ENCODE measurements at regions not wholly inside any gene's neighbourhood (a gene's known extent, or its start where the extent isn't known, plus 50 kb on each side); places are given as distances from the start of the nearest gene placed in this dataset.

DNA sequence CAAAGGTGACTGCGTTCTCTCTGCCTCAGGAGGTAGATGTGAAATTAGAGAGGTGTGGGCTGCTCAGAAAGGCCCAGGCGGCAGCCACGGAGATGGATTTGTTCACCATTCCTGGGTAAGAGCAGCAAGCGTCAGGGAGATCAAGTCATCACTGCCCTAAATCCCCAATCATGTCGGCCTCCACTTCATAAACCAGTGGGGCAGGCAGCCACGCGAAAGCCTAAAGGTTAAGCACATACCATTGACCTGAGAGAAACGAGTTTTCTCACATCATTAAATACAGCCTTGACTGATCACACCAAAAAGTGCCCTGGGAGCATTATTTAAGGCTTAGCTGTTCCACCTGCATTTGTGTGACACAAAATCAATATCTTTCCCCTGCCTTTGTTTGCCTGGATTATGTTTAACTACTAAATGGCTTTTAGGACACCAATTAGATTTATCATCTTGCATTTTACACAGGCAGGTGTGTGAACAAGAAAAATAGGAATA is 50.7 kb upstream of the FOXB1 start:
- H3K9ac ChIP-seq (ENCODE audit: low read depth, low read length), result no peak overlapping the region
- H3K27ac ChIP-seq (ENCODE audit: low read depth, low read length), result no peak overlapping the region
- H3K4me1 ChIP-seq (ENCODE audit: insufficient read depth, low read length), result peaks cover 10% of the 10 kb centered on the region
- WGBS, result 61% methylated on average over 8 of the region's 8 CpGs
- H3K9me3 ChIP-seq (ENCODE audit: insufficient read depth, low read depth, low read length), result peaks cover 7% of the 10 kb centered on the region; the same call in 1 of the 2 replicates
- no peak overlapping the region for H3K4me3 ChIP-seq (ENCODE audit: low read length)
- H3K36me3 ChIP-seq (ENCODE audit: insufficient read depth, low read length), result no peaks in the 10 kb centered on the region
- H3K27me3 ChIP-seq (ENCODE audit: insufficient read depth, low read length), result no peaks in the 10 kb centered on the region

DNA sequence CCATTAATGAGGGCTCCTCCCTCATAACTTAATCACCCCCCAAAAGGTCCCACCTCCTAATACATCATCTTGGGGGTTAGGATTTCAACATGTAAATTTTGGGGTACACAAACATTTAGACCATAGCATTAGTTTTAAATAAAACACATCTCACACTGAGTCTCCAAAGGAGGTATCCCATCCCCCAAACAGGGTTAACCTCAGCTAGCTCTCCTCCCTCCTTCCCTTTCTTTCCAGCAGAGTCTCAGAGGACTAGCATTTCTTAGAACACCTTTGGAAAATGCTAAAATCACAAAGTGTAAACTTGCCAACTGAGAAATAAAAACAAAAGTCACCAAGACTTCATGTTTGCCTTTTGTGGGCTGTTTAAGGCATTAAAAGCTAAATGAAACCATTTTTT is 51.2 kb upstream of the FOXB1 start:
- no peak overlapping the region for H3K27ac ChIP-seq (ENCODE audit: low read depth, low read length)
- H3K27me3 ChIP-seq (ENCODE audit: insufficient read depth, low read length), result no peaks in the 10 kb centered on the region

DNA sequence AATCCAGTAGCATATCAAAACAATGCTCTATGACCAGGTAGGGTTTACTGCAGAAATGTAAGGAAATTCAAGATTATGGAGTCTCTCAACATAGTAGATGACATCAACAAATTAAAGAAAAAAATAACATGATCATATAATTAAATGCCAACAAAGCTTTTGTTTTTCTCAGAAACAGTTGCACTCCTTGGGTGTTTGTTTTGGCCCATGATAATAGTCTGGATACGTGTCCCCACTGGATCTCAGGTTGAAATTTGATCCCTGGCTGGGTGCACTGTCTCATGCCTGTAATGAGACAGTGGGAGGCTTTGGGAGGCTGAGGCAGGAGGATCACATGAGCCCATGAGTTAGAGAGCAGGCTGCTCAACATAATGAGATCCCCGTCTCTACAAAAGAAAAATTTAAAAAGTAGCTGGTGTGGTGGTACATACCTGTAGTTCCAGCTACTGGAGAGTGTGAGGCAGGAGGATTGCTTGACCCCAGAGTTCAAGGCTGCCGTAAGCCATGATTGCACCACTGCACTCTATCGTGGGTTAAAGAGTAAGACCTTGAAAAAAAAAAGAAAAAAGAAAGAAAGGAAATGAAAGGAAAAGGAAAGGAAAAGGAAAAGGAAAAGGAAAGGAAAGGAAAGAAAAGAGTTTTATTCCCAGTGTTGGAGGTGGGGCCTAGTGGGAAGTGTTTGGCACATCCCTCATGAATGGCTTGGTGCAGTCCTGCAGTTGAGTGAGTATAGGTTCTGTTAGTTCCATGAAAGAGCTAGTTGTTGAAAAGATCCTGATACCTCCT is 53.3 kb upstream of the FOXB1 start:
- no peaks in the 10 kb centered on the region for H3K36me3 ChIP-seq (ENCODE audit: insufficient read depth, low read length)
- H3K9ac ChIP-seq (ENCODE audit: low read depth, low read length), result no peak overlapping the region
- H3K4me1 ChIP-seq (ENCODE audit: insufficient read depth, low read length), result peaks cover 10% of the 10 kb centered on the region
- no peak overlapping the region for H3K27ac ChIP-seq (ENCODE audit: low read depth, low read length)
- WGBS, result 88% methylated on average over 4 of the region's 4 CpGs
- no peaks in the 10 kb centered on the region for H3K27me3 ChIP-seq (ENCODE audit: insufficient read depth, low read length)
- no peaks in the 10 kb centered on the region; the same call in 1 of the 2 replicates for H3K9me3 ChIP-seq (ENCODE audit: insufficient read depth, low read depth, low read length)
- no peak overlapping the region for H3K4me3 ChIP-seq (ENCODE audit: low read length)

More for the DNA sequence above, 51.2 kb upstream of the FOXB1 start:
- peaks cover 10% of the 10 kb centered on the region for H3K4me1 ChIP-seq (ENCODE audit: insufficient read depth, low read length)
- no peak overlapping the region for H3K9ac ChIP-seq (ENCODE audit: low read depth, low read length)
- H3K4me3 ChIP-seq (ENCODE audit: low read length), result no peak overlapping the region
- H3K36me3 ChIP-seq (ENCODE audit: insufficient read depth, low read length), result no peaks in the 10 kb centered on the region
- peaks cover 3% of the 10 kb centered on the region; the same call in 1 of the 2 replicates for H3K9me3 ChIP-seq (ENCODE audit: insufficient read depth, low read depth, low read length)

DNA sequence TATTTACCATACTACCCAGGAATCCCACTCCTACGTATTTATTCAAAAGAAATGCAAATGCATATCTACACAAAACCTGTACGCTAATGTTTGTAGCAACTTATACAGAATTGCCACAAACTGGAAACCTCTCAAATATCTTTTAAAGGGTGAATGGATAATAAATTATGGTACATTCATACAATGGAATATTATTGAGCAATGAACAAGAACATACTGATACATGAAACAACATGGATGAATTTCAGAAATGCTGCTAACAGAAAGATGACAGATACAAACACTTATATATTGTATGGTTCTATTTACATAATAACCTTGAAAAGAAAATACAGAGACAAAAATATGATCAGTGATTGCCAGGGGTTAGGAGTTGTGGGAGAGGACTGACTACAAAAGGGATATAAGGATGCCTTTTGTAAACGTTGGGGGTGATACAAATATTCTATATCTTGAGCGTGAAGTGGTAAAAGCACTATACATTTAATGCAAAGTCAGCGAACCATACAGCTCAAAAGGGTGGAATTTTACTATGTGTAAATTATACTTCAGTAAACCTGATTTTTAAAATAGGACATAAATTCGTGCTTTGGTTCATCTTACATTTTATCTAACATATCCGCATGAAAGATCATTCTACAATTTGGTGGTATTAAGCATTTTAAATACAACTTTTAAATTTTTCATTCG is 55.0 kb upstream of the FOXB1 start:
- Histone ChIP-seq H3K9me3 (ENCODE audit: insufficient read depth, low read depth, low read length) (no peaks in the 10 kb centered on the region), H3K27ac (ENCODE audit: low read depth, low read length) (no peak overlapping the region), H3K4me1 (ENCODE audit: insufficient read depth, low read length) (peaks cover 10% of the 10 kb centered on the region), H3K9ac (ENCODE audit: low read depth, low read length) (no peak overlapping the region), H3K36me3 (ENCODE audit: insufficient read depth, low read length) (no peaks in the 10 kb centered on the region), H3K27me3 (ENCODE audit: insufficient read depth, low read length) (no peaks in the 10 kb centered on the region), H3K4me3 (ENCODE audit: low read length) (no peak overlapping the region)
- WGBS, result 95% methylated on average over 4 of the region's 8 CpGs

DNA sequence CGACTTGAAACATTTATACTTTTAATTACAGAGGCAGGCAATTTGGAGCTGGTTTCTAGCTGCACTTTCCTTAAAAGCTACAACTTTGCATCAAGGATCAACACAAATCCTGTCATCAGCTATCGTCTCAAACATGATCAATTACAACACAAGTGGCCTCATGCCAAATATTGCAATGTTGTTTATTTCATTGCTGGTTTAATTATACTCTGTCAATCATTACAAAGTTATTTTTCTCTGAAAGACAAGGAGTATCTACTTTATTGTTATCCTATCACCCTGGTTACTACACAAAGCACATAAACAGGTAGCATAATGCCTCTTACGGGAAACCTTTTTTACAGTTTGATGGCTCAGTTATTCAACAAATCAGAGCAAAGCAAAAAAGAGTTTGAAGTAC is 58.0 kb upstream of the FOXB1 start:
- no peaks in the 10 kb centered on the region for H3K36me3 ChIP-seq (ENCODE audit: insufficient read depth, low read length)
- H3K4me3 ChIP-seq (ENCODE audit: low read length), result no peak overlapping the region
- no peaks in the 10 kb centered on the region for H3K9me3 ChIP-seq (ENCODE audit: insufficient read depth, low read depth, low read length)
- H3K9ac ChIP-seq (ENCODE audit: low read depth, low read length), result no peak overlapping the region
- H3K4me1 ChIP-seq (ENCODE audit: insufficient read depth, low read length), result peaks cover 18% of the 10 kb centered on the region
- H3K27me3 ChIP-seq (ENCODE audit: insufficient read depth, low read length), result no peaks in the 10 kb centered on the region
- H3K27ac ChIP-seq (ENCODE audit: low read depth, low read length), result no peak overlapping the region
- WGBS, result 88% methylated on average over 3 of the region's 3 CpGs

DNA sequence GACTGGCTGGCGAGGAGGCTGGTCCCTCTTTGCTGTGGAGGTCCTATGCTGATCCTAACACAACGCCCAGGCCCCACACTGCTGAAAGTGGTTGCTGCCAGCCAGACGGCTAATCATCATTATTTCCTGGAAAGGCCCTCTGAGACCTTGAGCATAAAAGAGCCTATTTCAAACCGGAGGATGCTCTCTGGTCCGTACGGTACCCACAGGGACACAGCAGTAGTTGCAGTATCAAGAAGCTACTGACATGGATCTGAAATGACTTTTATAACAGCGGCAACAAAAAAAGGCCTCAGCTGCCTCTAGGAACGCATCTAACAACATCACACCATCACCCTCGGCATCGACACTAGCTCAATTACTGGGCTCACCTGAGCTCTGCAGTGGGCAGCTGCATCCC is 59.1 kb upstream of the FOXB1 start:
- H3K36me3 ChIP-seq (ENCODE audit: insufficient read depth, low read length), result no peaks in the 10 kb centered on the region
- H3K27ac ChIP-seq (ENCODE audit: low read depth, low read length), result no peak overlapping the region
- 94% methylated on average over 10 of the region's 10 CpGs for WGBS
- peaks cover 26% of the 10 kb centered on the region for H3K4me1 ChIP-seq (ENCODE audit: insufficient read depth, low read length)
- no peak overlapping the region for H3K4me3 ChIP-seq (ENCODE audit: low read length)
- no peak overlapping the region for H3K9ac ChIP-seq (ENCODE audit: low read depth, low read length)
- no peaks in the 10 kb centered on the region for H3K27me3 ChIP-seq (ENCODE audit: insufficient read depth, low read length)
- no peaks in the 10 kb centered on the region for H3K9me3 ChIP-seq (ENCODE audit: insufficient read depth, low read depth, low read length)

DNA sequence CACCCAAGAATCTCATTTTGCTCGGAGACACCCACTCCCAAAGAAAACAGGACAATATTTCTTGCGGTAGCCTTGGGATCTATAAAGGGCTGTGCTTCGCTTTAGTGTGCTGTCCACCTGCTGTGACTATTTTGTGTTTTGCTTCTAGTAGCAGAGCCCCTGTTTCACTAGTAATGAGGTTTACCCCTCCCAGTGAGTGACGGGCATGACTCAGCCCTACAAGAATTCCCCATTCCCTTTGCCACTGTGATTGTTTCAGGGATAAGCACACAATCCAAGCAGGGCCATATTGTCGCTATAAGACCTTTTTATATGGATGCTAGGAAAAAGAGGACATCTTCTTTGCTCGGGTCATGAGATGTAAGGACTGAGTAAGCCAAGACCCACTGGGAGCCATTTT is 62.5 kb upstream of the FOXB1 start:
- Histone ChIP-seq H3K9ac (ENCODE audit: low read depth, low read length) (peak overlapping the region; percentile 10; the same call in 1 of the 2 replicates), H3K27me3 (ENCODE audit: insufficient read depth, low read length) (no peaks in the 10 kb centered on the region), H3K4me3 (ENCODE audit: low read length) (no peak overlapping the region), H3K27ac (ENCODE audit: low read depth, low read length) (peak overlapping the region; percentile 54), H3K4me1 (ENCODE audit: insufficient read depth, low read length) (peaks cover 30% of the 10 kb centered on the region), H3K9me3 (ENCODE audit: insufficient read depth, low read depth, low read length) (no peaks in the 10 kb centered on the region), H3K36me3 (ENCODE audit: insufficient read depth, low read length) (no peaks in the 10 kb centered on the region)
- WGBS, result 70% methylated on average over 6 of the region's 6 CpGs

DNA sequence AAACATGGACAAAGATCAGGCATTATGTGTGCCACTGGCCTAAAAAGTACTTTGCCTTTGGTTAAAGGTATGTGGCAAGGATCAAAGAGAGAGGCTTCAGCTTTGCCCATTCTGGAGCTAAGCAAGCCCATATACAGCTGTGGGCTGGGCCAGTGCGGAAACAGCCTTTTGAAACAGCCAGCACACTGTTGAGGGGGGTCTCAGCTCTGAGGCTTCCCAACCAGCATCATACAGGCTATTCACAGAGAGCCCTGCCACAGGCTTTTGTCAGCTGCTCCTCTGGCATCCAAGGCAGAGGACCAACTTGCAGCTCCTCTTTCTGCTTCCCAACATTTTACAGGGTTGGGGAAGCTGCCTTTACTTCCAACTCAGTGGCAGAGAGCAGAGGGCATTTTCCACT is 63.2 kb upstream of the FOXB1 start:
- no peak overlapping the region for H3K9ac ChIP-seq (ENCODE audit: low read depth, low read length)
- no peaks in the 10 kb centered on the region for H3K36me3 ChIP-seq (ENCODE audit: insufficient read depth, low read length)
- H3K27ac ChIP-seq (ENCODE audit: low read depth, low read length), result peak overlapping the region; percentile 51
- peaks cover 33% of the 10 kb centered on the region for H3K4me1 ChIP-seq (ENCODE audit: insufficient read depth, low read length)
- H3K9me3 ChIP-seq (ENCODE audit: insufficient read depth, low read depth, low read length), result no peaks in the 10 kb centered on the region
- WGBS, result 79% methylated on average over 1 of the region's 1 CpG
- H3K27me3 ChIP-seq (ENCODE audit: insufficient read depth, low read length), result no peaks in the 10 kb centered on the region
- H3K4me3 ChIP-seq (ENCODE audit: low read length), result no peak overlapping the region

DNA sequence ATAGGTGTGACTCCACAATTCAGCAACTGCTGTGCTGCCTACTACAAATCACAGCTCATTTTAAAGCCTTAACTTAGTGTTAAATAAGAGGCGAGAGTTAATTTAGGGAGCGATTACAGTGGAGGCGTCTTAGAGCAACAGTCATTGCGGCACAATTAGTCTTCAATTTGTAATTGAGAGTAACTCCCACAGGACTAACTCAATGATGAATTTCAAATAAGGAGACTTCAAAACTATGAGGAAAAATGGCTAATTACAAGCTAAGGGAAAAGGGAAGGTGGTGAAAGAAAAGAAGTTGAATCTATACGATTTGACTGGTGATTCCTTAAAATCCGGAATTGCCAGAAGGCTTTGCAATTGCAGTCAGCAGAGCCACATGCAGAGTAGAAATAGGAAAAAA is 63.7 kb upstream of the FOXB1 start:
- Histone ChIP-seq H3K27me3 (ENCODE audit: insufficient read depth, low read length) (no peaks in the 10 kb centered on the region), H3K27ac (ENCODE audit: low read depth, low read length) (no peak overlapping the region), H3K9ac (ENCODE audit: low read depth, low read length) (no peak overlapping the region), H3K4me3 (ENCODE audit: low read length) (no peak overlapping the region), H3K36me3 (ENCODE audit: insufficient read depth, low read length) (no peaks in the 10 kb centered on the region), H3K4me1 (ENCODE audit: insufficient read depth, low read length) (peaks cover 33% of the 10 kb centered on the region), H3K9me3 (ENCODE audit: insufficient read depth, low read depth, low read length) (no peaks in the 10 kb centered on the region)
- WGBS, result 94% methylated on average over 6 of the region's 6 CpGs

DNA sequence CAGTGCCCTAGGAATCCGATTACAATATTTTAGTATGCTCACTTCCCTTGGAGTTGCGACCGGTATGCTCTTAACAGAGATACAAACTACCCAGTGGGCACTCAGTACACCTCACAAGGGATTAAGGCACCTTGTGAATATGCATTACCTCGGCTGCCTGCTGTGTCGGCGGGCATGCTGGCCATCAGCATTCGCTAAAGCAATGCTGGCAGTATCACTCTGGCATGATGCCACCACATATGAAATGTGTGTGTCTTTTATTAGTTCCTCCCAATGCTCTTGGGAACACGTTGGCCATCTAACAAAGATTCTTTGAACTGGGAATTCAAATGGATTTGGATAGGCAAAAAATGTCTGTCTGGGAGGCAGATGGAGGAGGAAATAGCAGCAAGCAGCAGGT is 67.4 kb upstream of the FOXB1 start:
- no peak overlapping the region for H3K27ac ChIP-seq (ENCODE audit: low read depth, low read length)
- H3K9me3 ChIP-seq (ENCODE audit: insufficient read depth, low read depth, low read length), result no peaks in the 10 kb centered on the region
- WGBS, result 73% methylated on average over 8 of the region's 8 CpGs
- H3K4me3 ChIP-seq (ENCODE audit: low read length), result no peak overlapping the region
- H3K27me3 ChIP-seq (ENCODE audit: insufficient read depth, low read length), result no peaks in the 10 kb centered on the region
- no peaks in the 10 kb centered on the region for H3K36me3 ChIP-seq (ENCODE audit: insufficient read depth, low read length)
- peaks cover 32% of the 10 kb centered on the region for H3K4me1 ChIP-seq (ENCODE audit: insufficient read depth, low read length)
- H3K9ac ChIP-seq (ENCODE audit: low read depth, low read length), result no peak overlapping the region

DNA sequence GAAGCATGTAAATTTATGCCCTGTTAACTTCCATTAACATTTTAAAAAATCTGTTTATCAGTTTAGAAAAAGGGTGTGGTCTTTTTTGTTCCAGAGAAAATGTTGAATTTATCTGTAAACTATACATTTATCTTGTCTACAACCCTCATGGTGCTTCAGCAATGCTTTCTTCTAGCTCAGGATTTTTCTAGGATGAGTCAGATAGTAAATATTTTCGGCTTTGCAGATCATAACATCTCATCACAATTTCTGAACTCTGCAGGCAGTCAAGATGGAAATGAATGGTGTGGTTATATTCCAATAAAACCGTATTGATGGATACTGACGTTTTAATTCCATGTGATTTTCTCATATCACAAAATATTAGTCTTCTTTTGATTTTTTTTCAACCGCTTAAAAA is 70.5 kb upstream of the FOXB1 start:
- Histone ChIP-seq H3K4me3 (ENCODE audit: low read length) (no peak overlapping the region), H3K4me1 (ENCODE audit: insufficient read depth, low read length) (peaks cover 24% of the 10 kb centered on the region), H3K9me3 (ENCODE audit: insufficient read depth, low read depth, low read length) (no peaks in the 10 kb centered on the region), H3K9ac (ENCODE audit: low read depth, low read length) (no peak overlapping the region), H3K27me3 (ENCODE audit: insufficient read depth, low read length) (no peaks in the 10 kb centered on the region), H3K36me3 (ENCODE audit: insufficient read depth, low read length) (no peaks in the 10 kb centered on the region), H3K27ac (ENCODE audit: low read depth, low read length) (no peak overlapping the region)
- WGBS, result 96% methylated on average over 2 of the region's 4 CpGs

All from HUES64 (cell line).